Glutamatergic neuron (in vitro differentiated cells): ENCODE measurements at regions not wholly inside any gene's neighbourhood (a gene's known extent, or its start where the extent isn't known, plus 50 kb on each side); places are given as distances from the start of the nearest gene placed in this dataset.

Experiments
- DNase-seq: peaks from one replicate; pipeline ENCODE4 v3.0.0; 2022
- H3K27ac Mint-ChIP-seq: one replicate; pipeline ENCODE4 v1.8.0; 2020; ENCODE audit warnings: mild to moderate bottlenecking, mixed read lengths, inconsistent platforms; ENCODE audit not compliant: unreplicated experiment
- H3K27me3 Mint-ChIP-seq: one replicate; pipeline ENCODE4 v1.8.0; 2020; ENCODE audit warnings: mild to moderate bottlenecking, moderate library complexity, mixed read lengths, inconsistent platforms; ENCODE audit not compliant: unreplicated experiment
- H3K36me3 Mint-ChIP-seq: one replicate; pipeline ENCODE4 v1.8.0; 2020; ENCODE audit warnings: mild to moderate bottlenecking, mixed read lengths, inconsistent platforms; ENCODE audit not compliant: unreplicated experiment
- H3K4me1 Mint-ChIP-seq: one replicate; pipeline ENCODE4 v1.8.0; 2020; ENCODE audit warnings: mild to moderate bottlenecking, low read depth, mixed read lengths, inconsistent platforms; ENCODE audit not compliant: unreplicated experiment
- H3K4me3 Mint-ChIP-seq: one replicate; pipeline ENCODE4 v1.8.0; 2020; ENCODE audit warnings: mild to moderate bottlenecking, mixed read lengths, inconsistent platforms; ENCODE audit not compliant: unreplicated experiment
- H3K9me3 Mint-ChIP-seq: one replicate; pipeline ENCODE4 v1.8.0; 2020; ENCODE audit warnings: mild to moderate bottlenecking, moderate library complexity, mixed read lengths, inconsistent platforms; ENCODE audit not compliant: unreplicated experiment
- TF ChIP-seq, protein P1 (sequence below): fragments of 200-600 bp; sonication (generic); IDR thresholded peaks from one replicate; pipeline ENCODE4 v1.5.0; 2021; ENCODE audit not compliant: partially characterized antibody, unreplicated experiment

DNA sequence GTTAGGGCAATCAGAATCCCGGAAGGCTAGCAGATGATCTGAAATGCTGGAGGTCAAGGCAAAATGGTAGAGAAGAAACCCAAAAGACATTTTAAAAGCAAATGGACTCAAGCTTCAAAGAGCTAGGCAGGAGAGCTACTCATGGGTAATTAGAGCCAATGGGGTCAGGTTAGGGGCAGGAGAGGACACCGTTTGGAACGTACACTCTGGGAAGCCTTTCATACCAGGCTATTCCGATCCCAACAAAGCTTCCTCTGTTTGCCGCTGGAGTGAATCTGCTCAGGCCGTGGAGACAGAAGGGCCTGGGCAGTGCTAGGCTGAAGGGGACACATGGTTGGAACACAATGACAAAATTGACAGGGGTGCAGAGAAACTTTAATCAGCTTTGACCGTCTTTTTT lies 346.6 kb downstream of the RPS6KC1 start:
- Mint-ChIP-seq H3K4me3 (no peak overlapping the region), H3K27ac (no peak overlapping the region), H3K9me3 (peaks cover 3% of the 10 kb centered on the region), H3K4me1 (peaks cover 15% of the 10 kb centered on the region), H3K36me3 (peaks cover 5% of the 10 kb centered on the region), H3K27me3 (peaks cover 9% of the 10 kb centered on the region)
- DNase-seq = no peak
- TF ChIP-seq, protein P1, sequence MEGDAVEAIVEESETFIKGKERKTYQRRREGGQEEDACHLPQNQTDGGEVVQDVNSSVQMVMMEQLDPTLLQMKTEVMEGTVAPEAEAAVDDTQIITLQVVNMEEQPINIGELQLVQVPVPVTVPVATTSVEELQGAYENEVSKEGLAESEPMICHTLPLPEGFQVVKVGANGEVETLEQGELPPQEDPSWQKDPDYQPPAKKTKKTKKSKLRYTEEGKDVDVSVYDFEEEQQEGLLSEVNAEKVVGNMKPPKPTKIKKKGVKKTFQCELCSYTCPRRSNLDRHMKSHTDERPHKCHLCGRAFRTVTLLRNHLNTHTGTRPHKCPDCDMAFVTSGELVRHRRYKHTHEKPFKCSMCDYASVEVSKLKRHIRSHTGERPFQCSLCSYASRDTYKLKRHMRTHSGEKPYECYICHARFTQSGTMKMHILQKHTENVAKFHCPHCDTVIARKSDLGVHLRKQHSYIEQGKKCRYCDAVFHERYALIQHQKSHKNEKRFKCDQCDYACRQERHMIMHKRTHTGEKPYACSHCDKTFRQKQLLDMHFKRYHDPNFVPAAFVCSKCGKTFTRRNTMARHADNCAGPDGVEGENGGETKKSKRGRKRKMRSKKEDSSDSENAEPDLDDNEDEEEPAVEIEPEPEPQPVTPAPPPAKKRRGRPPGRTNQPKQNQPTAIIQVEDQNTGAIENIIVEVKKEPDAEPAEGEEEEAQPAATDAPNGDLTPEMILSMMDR = no peak

DNA sequence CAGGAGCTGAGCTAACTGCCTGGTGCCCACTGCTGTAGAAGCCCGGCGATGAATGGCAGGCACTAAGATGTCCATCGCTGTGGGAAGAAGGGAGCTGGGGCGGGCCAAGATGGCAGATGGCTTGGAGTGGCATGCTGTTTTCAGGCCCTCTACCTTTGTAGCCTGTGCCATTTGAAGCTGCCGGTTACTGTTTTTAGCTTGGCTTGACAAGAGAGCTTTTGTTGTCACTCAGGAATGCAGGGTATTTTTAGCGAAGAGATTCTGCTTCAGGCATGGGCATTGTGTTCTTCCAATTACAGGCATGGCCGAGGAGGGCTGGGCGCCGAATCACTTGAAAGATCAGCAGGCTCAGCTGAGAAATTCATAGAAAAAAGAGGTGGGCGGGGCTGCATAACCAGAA lies 348.7 kb downstream of the RPS6KC1 start:
- TF ChIP-seq, protein P1 = no peak
- Mint-ChIP-seq H3K4me1 (peaks cover 2% of the 10 kb centered on the region), H3K9me3 (peaks cover 3% of the 10 kb centered on the region), H3K36me3 (peaks cover 5% of the 10 kb centered on the region), H3K27me3 (peaks cover 11% of the 10 kb centered on the region), H3K4me3 (no peak overlapping the region), H3K27ac (no peak overlapping the region)
- no peak for DNase-seq

GRCh38 chr1:213409208-213409631 lies 358.2 kb downstream of the RPS6KC1 start:
- H3K27me3 Mint-ChIP-seq = peaks cover 1% of the 10 kb centered on the region
- no peak for DNase-seq
- H3K4me3 Mint-ChIP-seq = no peak overlapping the region
- H3K9me3 Mint-ChIP-seq = no peaks in the 10 kb centered on the region
- peaks cover 2% of the 10 kb centered on the region for H3K36me3 Mint-ChIP-seq
- H3K27ac Mint-ChIP-seq = no peak overlapping the region
- H3K4me1 Mint-ChIP-seq = peaks cover 2% of the 10 kb centered on the region
- TF ChIP-seq, protein P1 = no peak

DNA sequence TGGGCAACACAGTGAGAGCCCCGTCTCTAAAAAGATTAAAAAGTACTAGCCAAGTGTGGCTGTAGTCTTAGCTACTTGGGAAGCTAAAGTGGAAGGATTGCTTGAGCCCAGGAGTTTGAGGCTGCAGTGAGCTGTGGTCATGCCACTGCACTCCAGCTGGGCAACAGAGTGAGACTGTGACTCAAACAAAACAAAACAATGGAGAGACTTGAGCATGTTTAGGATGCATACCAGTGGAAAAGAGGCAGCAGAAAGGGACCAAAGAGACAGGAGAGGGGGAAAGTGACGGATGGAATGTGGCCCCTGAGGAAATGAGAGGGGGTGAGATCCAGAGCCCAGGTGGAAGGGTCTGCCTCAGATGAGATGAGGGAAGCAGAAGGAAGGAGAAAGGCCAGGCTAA lies 358.9 kb downstream of the RPS6KC1 start:
- H3K27me3 Mint-ChIP-seq = no peaks in the 10 kb centered on the region
- no peak overlapping the region for H3K4me3 Mint-ChIP-seq
- H3K4me1 Mint-ChIP-seq = peaks cover 2% of the 10 kb centered on the region
- H3K9me3 Mint-ChIP-seq = no peaks in the 10 kb centered on the region
- no peak for DNase-seq
- H3K27ac Mint-ChIP-seq = no peak overlapping the region
- peaks cover 5% of the 10 kb centered on the region for H3K36me3 Mint-ChIP-seq
- TF ChIP-seq, protein P1 = no peak

GRCh38 chr1:213414346-213414745 lies 363.3 kb downstream of the RPS6KC1 start:
- Mint-ChIP-seq H3K27me3 (no peaks in the 10 kb centered on the region), H3K9me3 (peaks cover 3% of the 10 kb centered on the region), H3K4me3 (no peak overlapping the region), H3K27ac (no peak overlapping the region), H3K36me3 (peaks cover 5% of the 10 kb centered on the region), H3K4me1 (peaks cover 2% of the 10 kb centered on the region)
- TF ChIP-seq, protein P1 = no peak
- no peak for DNase-seq
